ENCODE measurements at regions not wholly inside any gene's neighbourhood (a gene's known extent, or its start where the extent isn't known, plus 50 kb on each side); places are given as distances from the start of the nearest gene placed in this dataset.

GRCh38 chr2:71790226-71791060 lies 337.1 kb downstream of the DYSF start:
- ChIA-PET CTCF (interaction anchor here (1.3 to 1.6 kb wide), 2 partner anchors 8 to 11 kb away, joined by 3 to 4 read pairs; no protein-coding TSS in a partner anchor), POLR2A (no interaction called here)
- Histone ChIP-seq H3K27ac (ENCODE audit: low read depth, low read length) (no peak overlapping the region), H3K4me3 (ENCODE audit: low read depth, low read length) (no peak overlapping the region), H3K27me3 (ENCODE audit: control insufficient read depth, insufficient read depth, low read length) (peaks cover 2% of the 10 kb centered on the region), H3K9me3 (ENCODE audit: control insufficient read depth, insufficient read depth, low read length) (no peaks in the 10 kb centered on the region; the same call in 1 of the 2 replicates)
- no peak for DNase-seq (ENCODE audit: low read depth, low spot score)
- no peak for TF ChIP-seq CTCF (IDR thresholded peaks at IDR 0.05; ENCODE audit: low read depth, low read length)

DNA sequence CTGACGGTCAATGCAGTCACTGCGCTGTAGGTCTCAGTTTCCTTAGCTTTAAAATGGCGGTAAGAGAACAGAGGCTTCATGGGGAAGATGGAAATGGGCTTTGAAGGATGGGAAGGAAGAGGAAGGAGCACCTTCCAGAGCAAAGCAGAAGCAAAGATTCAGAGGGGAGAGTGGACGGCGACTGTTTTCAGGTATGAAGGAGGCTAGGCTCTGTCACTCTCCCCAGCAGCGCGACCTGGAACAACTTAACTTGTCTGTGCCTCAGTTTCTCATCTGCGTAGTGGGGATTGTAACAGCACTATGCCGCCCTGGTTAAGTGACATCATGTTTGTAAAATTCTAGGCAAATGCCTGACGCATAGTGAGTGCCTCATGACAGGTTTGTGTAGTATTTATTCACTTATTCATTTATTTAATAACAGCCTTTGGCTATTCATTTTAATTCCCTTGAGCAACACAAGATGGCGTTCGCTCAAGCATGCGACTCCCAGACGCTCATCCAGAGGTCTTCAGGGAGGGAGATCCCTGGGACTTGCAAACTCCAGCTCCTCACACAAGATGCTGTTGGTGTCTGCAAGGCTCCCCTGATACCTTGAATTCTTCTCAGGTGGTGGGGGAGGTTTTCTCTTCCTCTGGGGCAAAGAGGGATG lies 336.3 kb downstream of the DYSF start:
- ChIA-PET CTCF (interaction anchor here (1.6 kb wide), 1 partner anchor 9 kb away, joined by 4 read pairs; no protein-coding TSS in a partner anchor), POLR2A (no interaction called here)
- Histone ChIP-seq H3K27ac (ENCODE audit: low read depth, low read length) (no peak overlapping the region), H3K4me3 (ENCODE audit: low read depth, low read length) (no peak overlapping the region), H3K9me3 (ENCODE audit: control insufficient read depth, insufficient read depth, low read length) (no peaks in the 10 kb centered on the region; the same call in 1 of the 2 replicates), H3K27me3 (ENCODE audit: control insufficient read depth, insufficient read depth, low read length) (peaks cover 2% of the 10 kb centered on the region)
- TF ChIP-seq CTCF (IDR thresholded peaks at IDR 0.05; ENCODE audit: low read depth, low read length) = peak; percentile 18; the same call in 1 of the 2 replicates
- no peak for DNase-seq (ENCODE audit: low read depth, low spot score)

GRCh38 chr2:71788601-71789240 lies 335.4 kb downstream of the DYSF start:
- H3K4me3 ChIP-seq (ENCODE audit: low read depth, low read length) = no peak overlapping the region
- POLR2A ChIA-PET = no interaction called here

GRCh38 chr2:71788186-71788525 lies 334.8 kb downstream of the DYSF start:
- POLR2A ChIA-PET = no interaction called here
- no peak for TF ChIP-seq CTCF (IDR thresholded peaks at IDR 0.05; ENCODE audit: low read depth, low read length)
- H3K9me3 ChIP-seq (ENCODE audit: control insufficient read depth, insufficient read depth, low read length) = no peaks in the 10 kb centered on the region; the same call in 1 of the 2 replicates
- peaks cover 2% of the 10 kb centered on the region for H3K27me3 ChIP-seq (ENCODE audit: control insufficient read depth, insufficient read depth, low read length)
- no peak overlapping the region for H3K27ac ChIP-seq (ENCODE audit: low read depth, low read length)
- H3K4me3 ChIP-seq (ENCODE audit: low read depth, low read length) = no peak overlapping the region
- CTCF ChIA-PET = interaction anchor here (1.0 to 1.1 kb wide), 2 partner anchors 10 to 12 kb away, joined by 3 to 4 read pairs; no protein-coding TSS in a partner anchor
- no peak for DNase-seq (ENCODE audit: low read depth, low spot score)

More at GRCh38 chr2:71788601-71789240, 335.4 kb downstream of the DYSF start:
- Histone ChIP-seq H3K27ac (ENCODE audit: low read depth, low read length) (no peak overlapping the region), H3K9me3 (ENCODE audit: control insufficient read depth, insufficient read depth, low read length) (no peaks in the 10 kb centered on the region; the same call in 1 of the 2 replicates), H3K27me3 (ENCODE audit: control insufficient read depth, insufficient read depth, low read length) (peaks cover 2% of the 10 kb centered on the region)
- CTCF ChIA-PET = interaction anchor here (1.0 to 1.6 kb wide), 3 partner anchors 10 to 12 kb away, joined by 3 to 4 read pairs (median 4); no protein-coding TSS in a partner anchor
- no peak for DNase-seq (ENCODE audit: low read depth, low spot score)
- no peak for TF ChIP-seq CTCF (IDR thresholded peaks at IDR 0.05; ENCODE audit: low read depth, low read length)
